Prostate gland (tissue), 2 donors: ENCODE measurements at regions not wholly inside any gene's neighbourhood (a gene's known extent, or its start where the extent isn't known, plus 50 kb on each side); places are given as distances from the start of the nearest gene placed in this dataset.

ENCODE experiments used
- DNase-seq: peaks from one replicate; pipeline ENCODE4 v3.0.0-alpha.2; 2019; ENCODE audit warnings: low spot score
- H3K27ac ChIP-seq, 2 donors: fragments of 200-600 bp; sonication (generic); 2 replicates each; pipeline ENCODE4 v1.5.1; 2017 to 2019
- H3K27me3 ChIP-seq: fragments of 200-600 bp; sonication (generic); replicated peaks from 2 replicates; pipeline ENCODE4 v1.5.1; 2019; ENCODE audit not compliant: insufficient read depth
- H3K36me3 ChIP-seq, 2 donors: fragments of 200-600 bp; sonication (generic); 1 replicate in 1 of 2; 2 replicates in 1 of 2; pipeline versions ENCODE4 v1.5.1 to v1.8.1; 2017 to 2019
- H3K4me1 ChIP-seq: fragments of 200-600 bp; sonication (generic); replicated peaks from 2 replicates; pipeline ENCODE4 v1.5.1; 2019
- H3K4me3 ChIP-seq, 2 donors: fragments of 200-600 bp; sonication (generic); 2 replicates each; pipeline ENCODE4 v1.5.1; 2017 to 2019
- H3K9me3 ChIP-seq: fragments of 200-600 bp; sonication (generic); 2 replicates; pipeline ENCODE4 v1.5.1; 2017
- POLR2A ChIP-seq: fragments of 450-650 bp; IDR thresholded peaks from one replicate; pipeline ENCODE4 v1.6.1; 2016; ENCODE audit warnings: antibody characterized with exemption, mild to moderate bottlenecking
- POLR2AphosphoS5 ChIP-seq: sonication (generic); formaldehyde crosslinking; IDR thresholded peaks from one replicate; pipeline ENCODE4 v1.6.1; 2017; ENCODE audit warnings: antibody characterized with exemption
- WGBS: methylation state at CpG from one replicate; pipeline ENCODE4 v1.1.5; 2018; 5-methylcytosine and 5-hydroxymethylcytosine counted together
- intact Hi-C: fragments of 100-400 bp; cut with DNase I; formaldehyde crosslinking; loops from one replicate; pipeline ENCODE4 v1.14.2; 2022
- TF ChIP-seq, protein P1 (sequence below), 4 experiments: fragments of 200-600 bp in 2 of 4; fragments of 450-650 bp in 2 of 4; sonication (generic) in 2 of 4; IDR thresholded peaks; 1 replicate in 3 of 4; 2 replicates in 1 of 4; pipeline ENCODE4 v1.5.1; 2016 to 2019; ENCODE audit warnings: antibody characterized with exemption in 4 of 4, mild to moderate bottlenecking in 2 of 4, moderate library complexity in 2 of 4

- TF ChIP-seq, protein P1, sequence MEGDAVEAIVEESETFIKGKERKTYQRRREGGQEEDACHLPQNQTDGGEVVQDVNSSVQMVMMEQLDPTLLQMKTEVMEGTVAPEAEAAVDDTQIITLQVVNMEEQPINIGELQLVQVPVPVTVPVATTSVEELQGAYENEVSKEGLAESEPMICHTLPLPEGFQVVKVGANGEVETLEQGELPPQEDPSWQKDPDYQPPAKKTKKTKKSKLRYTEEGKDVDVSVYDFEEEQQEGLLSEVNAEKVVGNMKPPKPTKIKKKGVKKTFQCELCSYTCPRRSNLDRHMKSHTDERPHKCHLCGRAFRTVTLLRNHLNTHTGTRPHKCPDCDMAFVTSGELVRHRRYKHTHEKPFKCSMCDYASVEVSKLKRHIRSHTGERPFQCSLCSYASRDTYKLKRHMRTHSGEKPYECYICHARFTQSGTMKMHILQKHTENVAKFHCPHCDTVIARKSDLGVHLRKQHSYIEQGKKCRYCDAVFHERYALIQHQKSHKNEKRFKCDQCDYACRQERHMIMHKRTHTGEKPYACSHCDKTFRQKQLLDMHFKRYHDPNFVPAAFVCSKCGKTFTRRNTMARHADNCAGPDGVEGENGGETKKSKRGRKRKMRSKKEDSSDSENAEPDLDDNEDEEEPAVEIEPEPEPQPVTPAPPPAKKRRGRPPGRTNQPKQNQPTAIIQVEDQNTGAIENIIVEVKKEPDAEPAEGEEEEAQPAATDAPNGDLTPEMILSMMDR (IDR thresholded peaks at IDR 0.05), result no peak
- H3K4me1 ChIP-seq, result no peaks in the 10 kb centered on the region
- no peaks in the 10 kb centered on the region for H3K27me3 ChIP-seq
- no peak for DNase-seq
- H3K4me3 ChIP-seq, result no peak overlapping the region
- no peaks in the 10 kb centered on the region for H3K9me3 ChIP-seq
- intact Hi-C loops, result loop anchor here (10.0 kb wide), 1 partner anchor 311 kb away; no protein-coding TSS in a partner anchor
- no peaks in the 10 kb centered on the region for H3K36me3 ChIP-seq
- WGBS, result 70% methylated on average over 5 of the region's 5 CpGs
- no peak overlapping the region for H3K27ac ChIP-seq
Measured at GRCh38 chr6:137334094-137334493, 114.9 kb upstream of the IFNGR1 start.

- 23% methylated on average over 8 of the region's 8 CpGs for WGBS
- intact Hi-C loops, result loop anchor here (10.0 kb wide), 1 partner anchor 312 kb away; no protein-coding TSS in a partner anchor
Measured at GRCh38 chr6:137332637-137333280, 113.6 kb upstream of the IFNGR1 start.

DNA sequence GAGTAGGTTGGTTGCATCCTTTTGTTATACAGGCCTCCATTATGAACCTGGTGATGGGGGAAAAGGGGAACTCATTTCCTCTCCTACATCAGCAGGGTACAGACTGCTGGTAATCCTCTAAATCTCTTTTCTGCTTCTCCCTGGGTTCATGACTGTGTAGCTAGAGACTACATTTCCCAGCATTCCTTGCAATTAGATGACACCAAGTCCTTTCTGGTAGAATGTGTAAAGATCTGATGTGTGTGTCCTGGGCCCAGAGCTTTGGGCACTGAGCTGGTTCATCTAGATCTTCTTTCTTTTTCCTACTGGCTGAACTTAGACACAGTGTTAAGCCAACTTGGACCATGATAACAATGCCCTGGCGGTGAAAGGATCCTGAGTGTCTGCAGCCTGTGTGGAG lies 104.7 kb upstream of the IFNGR1 start:
- Histone ChIP-seq H3K4me3 (no peak overlapping the region), H3K36me3 (no peaks in the 10 kb centered on the region), H3K4me1 (no peaks in the 10 kb centered on the region), H3K9me3 (no peaks in the 10 kb centered on the region), H3K27ac (no peak overlapping the region), H3K27me3 (no peaks in the 10 kb centered on the region)
- no peak for DNase-seq
- TF ChIP-seq, protein P1 (IDR thresholded peaks at IDR 0.05), result no peak
- no peak for TF ChIP-seq POLR2A
- TF ChIP-seq POLR2AphosphoS5, result no peak
- 100% methylated on average over 1 of the region's 1 CpG for WGBS
- intact Hi-C loops, result no loop called here

More at GRCh38 chr6:137332637-137333280, 113.6 kb upstream of the IFNGR1 start:
- H3K4me3 ChIP-seq, result no peak overlapping the region
- no peaks in the 10 kb centered on the region for H3K27me3 ChIP-seq
- no peak for DNase-seq
- no peak overlapping the region for H3K27ac ChIP-seq
- no peak for TF ChIP-seq POLR2AphosphoS5
- no peak for TF ChIP-seq POLR2A
- TF ChIP-seq, protein P1 (IDR thresholded peaks at IDR 0.05), result no peak
- H3K36me3 ChIP-seq, result no peaks in the 10 kb centered on the region
- no peaks in the 10 kb centered on the region for H3K9me3 ChIP-seq
- no peaks in the 10 kb centered on the region for H3K4me1 ChIP-seq

GRCh38 chr6:137320271-137320670 lies 101.1 kb upstream of the IFNGR1 start:
- Histone ChIP-seq H3K4me3 (no peak overlapping the region), H3K9me3 (no peaks in the 10 kb centered on the region), H3K36me3 (no peaks in the 10 kb centered on the region), H3K27me3 (no peaks in the 10 kb centered on the region), H3K4me1 (no peaks in the 10 kb centered on the region), H3K27ac (no peak overlapping the region)
- TF ChIP-seq, protein P1 (IDR thresholded peaks at IDR 0.05), result no peak
- TF ChIP-seq POLR2A (no peak), POLR2AphosphoS5 (no peak)
- intact Hi-C loops, result no loop called here
- no peak for DNase-seq
- 72% methylated on average over 9 of the region's 9 CpGs for WGBS

DNA sequence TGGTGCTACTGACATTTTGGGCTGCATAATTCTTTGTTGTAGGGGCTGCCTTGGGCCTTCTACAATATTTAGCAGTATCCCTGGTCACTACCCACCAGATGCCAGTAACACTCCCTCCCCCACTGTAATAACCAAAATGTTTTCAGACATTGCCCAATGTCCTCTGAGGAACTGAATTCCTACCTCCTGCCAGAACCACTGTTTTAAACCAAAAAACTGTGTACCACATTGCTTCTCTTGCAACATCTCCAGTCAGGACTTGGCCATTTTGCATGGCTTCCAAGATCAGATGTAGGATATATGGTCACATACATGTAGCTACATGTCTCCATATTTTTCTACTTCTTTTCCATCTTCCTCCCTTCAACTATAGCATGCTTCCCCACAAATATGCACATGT lies 97.4 kb upstream of the IFNGR1 start:
- DNase-seq, result no peak
- H3K4me1 ChIP-seq, result no peaks in the 10 kb centered on the region
- H3K27ac ChIP-seq, result no peak overlapping the region
- intact Hi-C loops, result no loop called here
- no peak overlapping the region for H3K4me3 ChIP-seq
- H3K9me3 ChIP-seq, result no peaks in the 10 kb centered on the region
- no peaks in the 10 kb centered on the region for H3K27me3 ChIP-seq
- TF ChIP-seq POLR2AphosphoS5 (no peak), POLR2A (no peak)
- TF ChIP-seq, protein P1 (IDR thresholded peaks at IDR 0.05), result no peak
- no peaks in the 10 kb centered on the region for H3K36me3 ChIP-seq
